ENCODE measurements at regions not wholly inside any gene's neighbourhood (a gene's known extent, or its start where the extent isn't known, plus 50 kb on each side); places are given as distances from the start of the nearest gene placed in this dataset.

DNA sequence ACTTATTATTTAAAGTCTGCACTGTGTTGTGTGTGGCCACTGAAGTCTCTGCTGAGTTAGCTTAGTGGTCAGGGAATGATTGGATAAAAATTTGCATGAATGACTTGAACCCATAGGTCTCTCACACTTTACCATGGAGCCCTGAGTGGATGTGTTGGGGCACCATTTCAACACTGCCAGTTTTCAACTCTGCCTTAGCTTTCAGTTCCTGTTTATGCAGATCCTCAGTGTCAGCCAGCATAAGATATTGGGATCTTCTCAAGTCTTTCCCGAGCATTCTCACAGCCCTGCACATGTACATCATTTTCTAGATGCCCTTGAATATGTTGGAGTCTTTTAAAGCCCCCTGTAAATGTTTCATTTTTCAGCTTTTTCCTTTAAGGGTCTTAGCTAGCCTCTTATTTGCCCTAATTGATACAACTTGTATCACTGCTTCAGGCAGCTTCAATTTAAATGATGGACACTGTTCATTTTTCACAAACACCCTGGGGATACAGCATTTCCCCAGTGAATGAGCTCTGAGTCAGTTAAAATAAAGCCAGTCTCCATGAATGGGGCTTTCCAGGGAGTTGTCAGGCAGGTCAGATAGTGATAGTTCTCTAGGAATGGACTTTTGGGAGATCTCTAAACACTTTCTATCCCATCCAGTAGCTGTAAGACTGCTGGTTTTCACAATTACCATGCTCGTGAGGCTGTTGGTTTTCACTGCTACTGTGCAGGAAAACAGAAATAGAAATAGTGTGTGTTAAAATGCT is 211.9 kb upstream of the PAPPA start:
- DNase-seq (ENCODE audit: low read depth) = peak; percentile 67
- TF ChIP-seq, protein P1, sequence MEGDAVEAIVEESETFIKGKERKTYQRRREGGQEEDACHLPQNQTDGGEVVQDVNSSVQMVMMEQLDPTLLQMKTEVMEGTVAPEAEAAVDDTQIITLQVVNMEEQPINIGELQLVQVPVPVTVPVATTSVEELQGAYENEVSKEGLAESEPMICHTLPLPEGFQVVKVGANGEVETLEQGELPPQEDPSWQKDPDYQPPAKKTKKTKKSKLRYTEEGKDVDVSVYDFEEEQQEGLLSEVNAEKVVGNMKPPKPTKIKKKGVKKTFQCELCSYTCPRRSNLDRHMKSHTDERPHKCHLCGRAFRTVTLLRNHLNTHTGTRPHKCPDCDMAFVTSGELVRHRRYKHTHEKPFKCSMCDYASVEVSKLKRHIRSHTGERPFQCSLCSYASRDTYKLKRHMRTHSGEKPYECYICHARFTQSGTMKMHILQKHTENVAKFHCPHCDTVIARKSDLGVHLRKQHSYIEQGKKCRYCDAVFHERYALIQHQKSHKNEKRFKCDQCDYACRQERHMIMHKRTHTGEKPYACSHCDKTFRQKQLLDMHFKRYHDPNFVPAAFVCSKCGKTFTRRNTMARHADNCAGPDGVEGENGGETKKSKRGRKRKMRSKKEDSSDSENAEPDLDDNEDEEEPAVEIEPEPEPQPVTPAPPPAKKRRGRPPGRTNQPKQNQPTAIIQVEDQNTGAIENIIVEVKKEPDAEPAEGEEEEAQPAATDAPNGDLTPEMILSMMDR (conservative IDR thresholded peaks at IDR 0.05; ENCODE audit: low read depth, low read length) = no peak
- no peak overlapping the region for H3K4me3 ChIP-seq (ENCODE audit: low read depth, low read length)

DNA sequence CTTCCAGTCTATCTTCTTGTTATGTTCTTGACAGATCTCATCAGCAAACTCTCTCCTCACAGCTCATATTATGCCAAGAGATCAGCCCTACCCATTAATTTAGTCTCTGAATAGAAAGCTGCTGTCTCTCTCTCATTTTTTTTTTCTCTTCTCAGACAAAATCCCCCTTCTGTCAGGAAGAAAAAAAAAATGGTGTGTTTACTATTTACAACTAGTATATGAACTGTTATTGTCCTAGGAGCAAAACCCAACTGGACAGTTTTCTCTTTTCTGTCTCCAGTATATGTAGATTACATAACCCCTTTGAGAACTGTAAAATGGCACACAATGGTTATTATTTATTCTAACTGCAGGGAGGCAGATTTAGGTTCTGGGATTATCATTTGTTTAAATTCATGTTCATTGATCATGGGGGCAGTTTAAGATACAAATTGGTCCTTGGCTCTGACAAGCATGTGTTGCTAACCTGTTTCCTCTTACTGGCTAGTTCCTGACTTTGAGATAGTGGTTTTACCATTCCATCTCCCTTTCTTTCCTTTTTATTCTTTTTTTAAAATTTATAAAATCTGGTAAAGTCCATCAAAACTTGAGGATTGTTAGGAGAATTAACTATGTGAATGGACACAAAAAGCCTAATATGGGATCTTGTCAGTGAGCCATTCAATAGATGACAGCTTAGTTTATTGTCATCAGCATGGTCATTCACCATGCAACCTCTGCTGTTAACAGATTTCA is 210.0 kb upstream of the PAPPA start:
- TF ChIP-seq, protein P1 (conservative IDR thresholded peaks at IDR 0.05; ENCODE audit: low read depth, low read length) = no peak
- DNase-seq (ENCODE audit: low read depth) = peak; percentile 27
- H3K4me3 ChIP-seq (ENCODE audit: low read depth, low read length) = no peak overlapping the region

DNA sequence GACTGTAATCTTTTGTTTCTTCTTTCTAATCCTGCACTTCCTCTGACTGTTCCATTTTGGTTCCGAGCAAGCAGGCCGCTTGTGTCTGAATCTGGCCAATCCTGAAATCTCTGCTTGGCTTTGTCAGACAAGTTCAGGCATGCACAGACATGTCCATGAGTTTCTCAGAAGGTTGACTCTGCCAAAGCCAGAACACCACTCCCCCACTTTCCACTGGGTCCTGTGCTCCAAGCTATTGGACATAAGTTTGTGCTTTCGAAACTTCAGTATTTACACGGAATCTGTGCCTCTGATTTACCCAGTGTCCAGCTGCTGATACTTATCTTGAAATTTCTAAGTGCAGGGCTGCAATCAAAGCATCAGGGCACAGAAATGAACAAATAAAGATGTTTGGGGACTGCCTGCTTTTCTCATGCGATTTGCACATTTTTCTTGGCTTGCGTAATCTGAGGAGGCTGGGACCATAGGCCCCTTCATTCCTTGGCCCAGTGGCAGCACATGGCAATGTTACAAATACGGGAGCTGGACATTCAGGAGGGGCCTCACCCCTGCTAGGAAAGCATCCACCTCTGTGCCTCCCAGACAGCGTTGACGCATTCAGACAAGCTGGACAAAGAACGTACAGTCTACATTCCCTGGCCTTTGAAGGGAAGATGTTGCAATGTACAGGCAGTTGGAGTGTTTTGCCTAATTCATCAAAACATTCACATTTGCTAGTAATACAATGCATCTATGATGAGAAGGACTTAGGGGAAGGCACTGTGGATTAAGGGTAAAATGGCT is 209.2 kb upstream of the PAPPA start:
- peak; percentile 100 for DNase-seq (ENCODE audit: low read depth)
- TF ChIP-seq, protein P1 (conservative IDR thresholded peaks at IDR 0.05; ENCODE audit: low read depth, low read length) = peak; percentile 2
- H3K4me3 ChIP-seq (ENCODE audit: low read depth, low read length) = no peak overlapping the region

DNA sequence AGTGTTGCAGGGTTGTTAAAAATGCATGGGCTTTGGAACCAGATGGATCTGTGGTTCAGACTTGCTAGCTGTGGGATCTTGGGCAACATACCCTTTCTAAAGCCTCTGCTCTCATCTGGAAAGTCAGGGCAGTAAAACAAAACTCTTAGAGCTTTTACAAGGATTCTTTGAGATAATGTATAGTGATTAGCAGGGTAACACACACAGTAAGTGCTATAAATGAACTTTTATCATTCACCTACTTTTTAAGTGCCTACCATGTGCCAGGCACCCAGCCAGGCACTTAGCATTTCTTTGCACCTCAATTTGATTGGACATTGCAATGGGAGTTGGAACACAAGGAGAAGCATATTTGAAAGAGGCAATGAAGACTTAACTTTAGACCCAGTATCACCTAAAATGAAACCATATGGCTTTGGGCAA is 208.6 kb upstream of the PAPPA start:
- H3K4me3 ChIP-seq (ENCODE audit: low read depth, low read length) = no peak overlapping the region
- TF ChIP-seq, protein P1 (conservative IDR thresholded peaks at IDR 0.05; ENCODE audit: low read depth, low read length) = no peak
- DNase-seq (ENCODE audit: low read depth) = no peak

DNA sequence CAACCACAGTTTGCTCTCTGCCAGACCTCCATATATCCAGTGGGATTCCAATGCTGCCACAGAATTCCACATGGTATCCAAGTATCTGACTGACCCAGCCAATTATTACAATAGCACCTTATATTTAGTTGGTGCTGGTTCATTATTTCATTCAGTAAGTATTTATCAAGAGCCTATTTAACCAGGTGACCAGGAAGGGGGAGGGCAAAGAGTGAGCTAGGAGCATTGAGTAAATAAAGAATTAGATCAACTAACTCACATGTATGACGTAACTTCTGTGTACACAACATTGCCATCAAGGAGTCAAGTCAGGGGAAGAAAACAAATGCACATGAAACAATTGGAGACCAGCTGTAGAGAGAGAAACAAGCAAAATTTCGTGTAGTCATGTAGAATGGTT is 207.1 kb upstream of the PAPPA start:
- TF ChIP-seq, protein P1 (conservative IDR thresholded peaks at IDR 0.05; ENCODE audit: low read depth, low read length) = no peak
- no peak overlapping the region for H3K4me3 ChIP-seq (ENCODE audit: low read depth, low read length)
- peak; percentile 35 for DNase-seq (ENCODE audit: low read depth)

DNA sequence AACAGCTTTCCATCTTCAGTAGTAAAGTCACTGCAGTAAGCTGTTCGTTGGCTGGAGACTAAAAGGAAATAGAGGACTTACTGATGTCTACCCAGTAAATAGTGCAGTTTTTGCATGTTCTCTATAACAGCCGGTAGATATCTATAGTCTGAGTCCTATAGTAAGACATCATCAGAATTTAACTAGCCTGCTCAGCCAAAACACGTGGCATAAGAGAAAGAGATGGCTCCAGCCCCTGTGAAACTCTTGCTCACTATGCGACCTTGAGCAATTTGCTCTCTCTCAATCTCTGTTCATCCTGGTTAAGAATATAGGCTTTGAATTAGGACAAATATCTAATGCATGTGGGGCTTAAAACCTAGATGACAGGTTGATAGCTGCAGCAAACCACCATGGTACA is 201.6 kb upstream of the PAPPA start:
- no peak overlapping the region for H3K4me3 ChIP-seq (ENCODE audit: low read depth, low read length)
- DNase-seq (ENCODE audit: low read depth) = no peak
- TF ChIP-seq, protein P1 (conservative IDR thresholded peaks at IDR 0.05; ENCODE audit: low read depth, low read length) = no peak

All from choroid plexus epithelial cell (primary cell).